IMR-90 (cell line): ENCODE measurements at regions not wholly inside any gene's neighbourhood (a gene's known extent, or its start where the extent isn't known, plus 50 kb on each side); places are given as distances from the start of the nearest gene placed in this dataset.

Source experiments
- CEBPB ChIP-seq: IDR thresholded peaks from 2 replicates; pipeline ENCODE4 v1.6.1; 2012; ENCODE audit warnings: low read depth, low read length, improper control_type of control experiment
- CHD1 ChIP-seq: IDR thresholded peaks from 2 replicates; pipeline ENCODE4 v1.6.1; 2012; ENCODE audit warnings: low read depth, low read length, improper control_type of control experiment
- FOS ChIP-seq: fragments of 150-350 bp; IDR thresholded peaks from 2 replicates; pipeline ENCODE4 v1.6.1; 2016; ENCODE audit warnings: low read depth, low read length
- MAFK ChIP-seq: IDR thresholded peaks from 2 replicates; pipeline ENCODE4 v1.6.1; 2012; ENCODE audit warnings: low read depth, low read length, improper control_type of control experiment
- MXI1 ChIP-seq: IDR thresholded peaks from 2 replicates; pipeline ENCODE4 v1.6.1; 2012; ENCODE audit warnings: low read depth, mild to moderate bottlenecking, low read length, moderate library complexity, borderline replicate concordance
- POLR2A ChIP-seq: IDR thresholded peaks from 2 replicates; pipeline ENCODE4 v1.6.1; 2012; ENCODE audit warnings: mild to moderate bottlenecking, low read depth, low read length
- RAD21 ChIP-seq: IDR thresholded peaks from 2 replicates; pipeline ENCODE4 v1.6.1; 2012; ENCODE audit warnings: low read length, improper control_type of control experiment
- RCOR1 ChIP-seq: IDR thresholded peaks from 2 replicates; pipeline ENCODE4 v1.6.1; 2012; ENCODE audit warnings: mild to moderate bottlenecking, low read length, improper control_type of control experiment; ENCODE audit not compliant: insufficient replicate concordance
- RFX5 ChIP-seq: IDR thresholded peaks from 2 replicates; pipeline ENCODE4 v1.8.0; 2012; ENCODE audit warnings: low read depth, mild to moderate bottlenecking, low read length, moderate library complexity
- SMC3 ChIP-seq: fragments of 150-350 bp; IDR thresholded peaks from 2 replicates; pipeline ENCODE4 v1.6.1; 2016; ENCODE audit warnings: low read depth, mild to moderate bottlenecking, antibody characterized with exemption, low read length, moderate library complexity
- TF ChIP-seq, protein P1 (sequence below): conservative IDR thresholded peaks from 2 replicates; pipeline ENCODE4 v1.5.1; 2012; ENCODE audit warnings: mild to moderate bottlenecking, low read depth, low read length, improper control_type of control experiment

DNA sequence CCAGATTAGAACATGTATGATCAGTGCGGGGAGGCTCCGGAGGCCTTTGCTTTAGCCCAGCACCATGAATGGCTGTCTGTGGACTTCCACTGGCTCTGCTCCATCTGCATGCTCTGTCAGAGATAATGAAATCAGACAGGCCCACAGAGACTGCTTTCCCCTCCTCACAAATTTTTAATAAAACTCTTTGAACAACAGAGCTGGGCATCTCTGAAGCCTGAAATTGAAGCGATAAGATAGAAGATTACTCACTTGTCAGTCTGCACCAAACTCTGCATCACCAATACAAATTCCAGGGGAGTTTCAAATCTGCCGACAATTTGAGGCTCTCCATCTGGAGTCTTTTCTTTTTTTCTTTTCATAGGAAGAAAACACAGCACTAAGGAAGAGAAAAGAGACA, 110.0 kb downstream of the DYRK2 start:
- TF ChIP-seq, protein P1, sequence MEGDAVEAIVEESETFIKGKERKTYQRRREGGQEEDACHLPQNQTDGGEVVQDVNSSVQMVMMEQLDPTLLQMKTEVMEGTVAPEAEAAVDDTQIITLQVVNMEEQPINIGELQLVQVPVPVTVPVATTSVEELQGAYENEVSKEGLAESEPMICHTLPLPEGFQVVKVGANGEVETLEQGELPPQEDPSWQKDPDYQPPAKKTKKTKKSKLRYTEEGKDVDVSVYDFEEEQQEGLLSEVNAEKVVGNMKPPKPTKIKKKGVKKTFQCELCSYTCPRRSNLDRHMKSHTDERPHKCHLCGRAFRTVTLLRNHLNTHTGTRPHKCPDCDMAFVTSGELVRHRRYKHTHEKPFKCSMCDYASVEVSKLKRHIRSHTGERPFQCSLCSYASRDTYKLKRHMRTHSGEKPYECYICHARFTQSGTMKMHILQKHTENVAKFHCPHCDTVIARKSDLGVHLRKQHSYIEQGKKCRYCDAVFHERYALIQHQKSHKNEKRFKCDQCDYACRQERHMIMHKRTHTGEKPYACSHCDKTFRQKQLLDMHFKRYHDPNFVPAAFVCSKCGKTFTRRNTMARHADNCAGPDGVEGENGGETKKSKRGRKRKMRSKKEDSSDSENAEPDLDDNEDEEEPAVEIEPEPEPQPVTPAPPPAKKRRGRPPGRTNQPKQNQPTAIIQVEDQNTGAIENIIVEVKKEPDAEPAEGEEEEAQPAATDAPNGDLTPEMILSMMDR: no peak
- no peak for TF ChIP-seq POLR2A
- no peak for TF ChIP-seq RFX5
- TF ChIP-seq CHD1: no peak
- no peak for TF ChIP-seq MAFK
- TF ChIP-seq RCOR1: no peak
- TF ChIP-seq SMC3: no peak
- TF ChIP-seq RAD21: no peak
- no peak for TF ChIP-seq MXI1
- no peak for TF ChIP-seq CEBPB
- no peak for TF ChIP-seq FOS
